PFSK-1 (cell line): ENCODE measurements at regions not wholly inside any gene's neighbourhood (a gene's known extent, or its start where the extent isn't known, plus 50 kb on each side); places are given as distances from the start of the nearest gene placed in this dataset.

Source experiments
- FOXP2 ChIP-seq: optimal IDR thresholded peaks from 2 replicates; pipeline ENCODE3; 2011; ENCODE audit warnings: borderline replicate concordance, control low read depth, inconsistent platforms; ENCODE audit not compliant: insufficient read depth; ENCODE audit errors: extremely low read length, extremely low read depth
- POLR2AphosphoS5 ChIP-seq: IDR thresholded peaks from 2 replicates; pipeline ENCODE4 v1.6.1; 2012; ENCODE audit warnings: low read depth, mild to moderate bottlenecking, control low read depth, low read length, moderate library complexity
- REST ChIP-seq, 2 experiments: IDR thresholded peaks; 2 replicates each; pipeline versions ENCODE4 v1.6.1 to v1.8.0; 2011 to 2012; ENCODE audit warnings: low read depth in 2 of 2, low read length in 2 of 2, control low read depth in 1 of 2, inconsistent platforms in 1 of 2, mild to moderate bottlenecking in 1 of 2, moderate library complexity in 1 of 2; ENCODE audit not compliant: insufficient read depth in 1 of 2
- SIN3A ChIP-seq: IDR thresholded peaks from 2 replicates; pipeline ENCODE4 v1.6.1; 2012; ENCODE audit warnings: mild to moderate bottlenecking, low read length, moderate library complexity, borderline replicate concordance; ENCODE audit not compliant: insufficient read depth
- TAF1 ChIP-seq: IDR thresholded peaks from 2 replicates; pipeline ENCODE4 v1.6.1; 2012; ENCODE audit warnings: low read length, control low read depth, borderline replicate concordance; ENCODE audit not compliant: insufficient read depth

GRCh38 chr4:180541678-180542077, 1701.5 kb upstream of the TENM3 start:
- TF ChIP-seq SIN3A: no peak
- no peak for TF ChIP-seq POLR2AphosphoS5
- no peak for TF ChIP-seq REST (IDR thresholded peaks at IDR 0.05; ENCODE audit: insufficient read depth in 1 of 2, low read depth in 2 of 2, low read length in 2 of 2)
- TF ChIP-seq FOXP2: no peak
- no peak for TF ChIP-seq TAF1

- no peak for TF ChIP-seq REST (IDR thresholded peaks at IDR 0.05; ENCODE audit: insufficient read depth in 1 of 2, low read depth in 2 of 2, low read length in 2 of 2)
- no peak for TF ChIP-seq POLR2AphosphoS5
- TF ChIP-seq FOXP2: no peak
- no peak for TF ChIP-seq TAF1
- no peak for TF ChIP-seq SIN3A
Observed at GRCh38 chr4:180542445-180543100, 1700.6 kb upstream of the TENM3 start.

GRCh38 chr4:180550106-180550505, 1693.1 kb upstream of the TENM3 start:
- TF ChIP-seq TAF1 (no peak), REST (IDR thresholded peaks at IDR 0.05; ENCODE audit: insufficient read depth in 1 of 2, low read depth in 2 of 2, low read length in 2 of 2) (no peak), FOXP2 (no peak), POLR2AphosphoS5 (no peak)

- no peak for TF ChIP-seq SIN3A
- TF ChIP-seq REST (IDR thresholded peaks at IDR 0.05; ENCODE audit: insufficient read depth in 1 of 2, low read depth in 2 of 2, low read length in 2 of 2): no peak
- TF ChIP-seq TAF1: no peak
- no peak for TF ChIP-seq POLR2AphosphoS5
- TF ChIP-seq FOXP2: no peak
Observed at GRCh38 chr4:180557348-180557747, 1685.9 kb upstream of the TENM3 start.

- TF ChIP-seq TAF1: no peak
- no peak for TF ChIP-seq REST (IDR thresholded peaks at IDR 0.05; ENCODE audit: insufficient read depth in 1 of 2, low read depth in 2 of 2, low read length in 2 of 2)
- no peak for TF ChIP-seq POLR2AphosphoS5
- TF ChIP-seq SIN3A: no peak
- no peak for TF ChIP-seq FOXP2
Observed at GRCh38 chr4:180557950-180558349, 1685.3 kb upstream of the TENM3 start.
